B cell (primary cell): ENCODE measurements at regions not wholly inside any gene's neighbourhood (a gene's known extent, or its start where the extent isn't known, plus 50 kb on each side); places are given as distances from the start of the nearest gene placed in this dataset.

Experiments used
- ATAC-seq: fragments of 200-7000 bp; cut with Tn5 transposase; one replicate; pipeline ENCODE4 v1.10.0; 2021; ENCODE audit warnings: low read depth, mild to moderate bottlenecking, moderate number of reproducible peaks, moderate library complexity
- CTCF ChIA-PET: fragments of 350-600 bp; sonication (Branson Sonifier 250); formaldehyde crosslinking; loops from one replicate; lab custom pipeline; 2021; ENCODE audit warnings: antibody characterized with exemption, inconsistent platforms; lab: Charles Lee
- POLR2A ChIA-PET: fragments of 350-600 bp; sonication (Branson Sonifier 250); formaldehyde crosslinking; loops from one replicate; lab custom pipeline; 2021; ENCODE audit warnings: antibody characterized with exemption; lab: Charles Lee
- DNase-seq: peaks from one replicate; pipeline ENCODE4 v3.0.0; 2013
- H2AFZ ChIP-seq: 2 replicates; pipeline ENCODE4 v1.6.1; 2012; ENCODE audit warnings: mild to moderate bottlenecking, low read depth, low read length; ENCODE audit not compliant: insufficient read depth, poor library complexity, severe bottlenecking
- H3K27ac ChIP-seq, 2 donors: 1 replicate in 1 of 2; 2 replicates in 1 of 2; pipeline ENCODE4 v1.5.1; 2012 to 2013; ENCODE audit warnings: low read length in 2 of 2, mild to moderate bottlenecking in 2 of 2, moderate library complexity in 1 of 2
- H3K27me3 ChIP-seq, 4 experiments: fragments of 200-600 bp in 1 of 4; sonication (generic) in 1 of 4; replicated peaks in 1 of 4; 1 replicate in 2 of 4; 2 replicates in 2 of 4; pipeline versions ENCODE4 v1.6.1 to v1.7.0; 2013 to 2016; ENCODE audit warnings: low read length in 3 of 4, mild to moderate bottlenecking in 2 of 4, mixed read lengths in 1 of 4, moderate library complexity in 1 of 4; ENCODE audit not compliant: insufficient read depth in 4 of 4, control insufficient read depth in 3 of 4; ENCODE audit errors: control extremely low read depth in 1 of 4
- H3K36me3 ChIP-seq, 2 experiments: replicated peaks in 1 of 2; 1 replicate in 1 of 2; 2 replicates in 1 of 2; pipeline versions ENCODE4 v1.6.1 to v1.7.1; 2013; ENCODE audit warnings: low read length in 1 of 2; ENCODE audit not compliant: insufficient read depth in 2 of 2, control insufficient read depth in 1 of 2; ENCODE audit errors: control extremely low read depth in 1 of 2, extremely low read depth in 1 of 2
- H3K4me1 ChIP-seq, 2 donors: fragments of 200-600 bp in 1 of 2; sonication (generic) in 1 of 2; 1 replicate in 1 of 2; 2 replicates in 1 of 2; pipeline versions ENCODE4 v1.5.1 to v1.6.1; 2013 to 2017; ENCODE audit warnings: low read length in 2 of 2; ENCODE audit not compliant: control insufficient read depth in 2 of 2, insufficient read depth in 2 of 2
- H3K4me2 ChIP-seq: replicated peaks from 2 replicates; pipeline ENCODE3; 2012; ENCODE audit warnings: mild to moderate bottlenecking, low read depth, low read length; ENCODE audit not compliant: poor library complexity, severe bottlenecking
- H3K4me3 ChIP-seq, 5 experiments: fragments of 200-600 bp in 1 of 5; sonication (generic) in 1 of 5; 1 replicate in 3 of 5; 2 replicates in 2 of 5; pipeline versions ENCODE4 v1.5.1 to v1.7.0; 2011 to 2016; ENCODE audit warnings: low read length in 4 of 5, mild to moderate bottlenecking in 4 of 5, low read depth in 2 of 5, control low read depth in 1 of 5, moderate library complexity in 1 of 5; ENCODE audit not compliant: insufficient read depth in 1 of 5; ENCODE audit errors: control extremely low read depth in 1 of 5, extremely low read depth in 1 of 5
- H3K79me2 ChIP-seq: fragments of 200-600 bp; sonication (generic); one replicate; pipeline ENCODE4 v1.6.0; 2016; ENCODE audit warnings: low read length; ENCODE audit not compliant: control insufficient read depth, insufficient read depth
- H3K9ac ChIP-seq: fragments of 200-600 bp; sonication (generic); 2 replicates; pipeline ENCODE4 v1.6.1; 2017; ENCODE audit warnings: mild to moderate bottlenecking, low read length, moderate library complexity
- H3K9me3 ChIP-seq, 3 donors: one replicate each; pipeline versions ENCODE4 v1.6.1 to v1.7.1; 2013; ENCODE audit warnings: low read length in 2 of 3; ENCODE audit not compliant: control insufficient read depth in 2 of 3, insufficient read depth in 1 of 3; ENCODE audit errors: control extremely low read depth in 1 of 3
- H4K20me1 ChIP-seq: 2 replicates; pipeline ENCODE4 v1.6.0; 2012; ENCODE audit warnings: mild to moderate bottlenecking, low read length; ENCODE audit not compliant: insufficient read depth, control insufficient read depth, poor library complexity, severe bottlenecking
- H3K27ac Mint-ChIP-seq: one replicate; pipeline ENCODE4 v1.8.0; 2021; ENCODE audit warnings: mixed read lengths
- H3K27me3 Mint-ChIP-seq: one replicate; pipeline ENCODE4 v1.8.0; 2021; ENCODE audit warnings: mixed read lengths
- H3K4me1 Mint-ChIP-seq: one replicate; pipeline ENCODE4 v1.8.0; 2021; ENCODE audit warnings: mixed read lengths
- H3K4me3 Mint-ChIP-seq: one replicate; pipeline ENCODE4 v1.8.0; 2021; ENCODE audit warnings: mixed read lengths
- H3K9me3 Mint-ChIP-seq: one replicate; pipeline ENCODE4 v1.8.0; 2022; ENCODE audit warnings: mixed read lengths; ENCODE audit not compliant: insufficient read depth
- EZH2 ChIP-seq: IDR thresholded peaks from 2 replicates; pipeline ENCODE4 v1.6.1; 2012; ENCODE audit warnings: borderline replicate concordance, low read depth, mild to moderate bottlenecking, moderate library complexity, low read length; ENCODE audit not compliant: insufficient read depth, poor library complexity, severe bottlenecking
- WGBS: methylation state at CpG from one replicate; pipeline ENCODE4 v1.1.5; 2013; ENCODE audit warnings: missing lambda C conversion rate; ENCODE audit not compliant: insufficient coverage; 5-methylcytosine and 5-hydroxymethylcytosine counted together
- intact Hi-C: fragments of 100-400 bp; cut with micrococcal nuclease; formaldehyde crosslinking; loops from one replicate; pipeline ENCODE4 v1.10.0; 2022
- TF ChIP-seq, protein P1 (sequence below): fragments of 200-600 bp; IDR thresholded peaks from one replicate; pipeline ENCODE4 v1.8.0; 2022; ENCODE audit warnings: antibody characterized with exemption, mild to moderate bottlenecking

DNA sequence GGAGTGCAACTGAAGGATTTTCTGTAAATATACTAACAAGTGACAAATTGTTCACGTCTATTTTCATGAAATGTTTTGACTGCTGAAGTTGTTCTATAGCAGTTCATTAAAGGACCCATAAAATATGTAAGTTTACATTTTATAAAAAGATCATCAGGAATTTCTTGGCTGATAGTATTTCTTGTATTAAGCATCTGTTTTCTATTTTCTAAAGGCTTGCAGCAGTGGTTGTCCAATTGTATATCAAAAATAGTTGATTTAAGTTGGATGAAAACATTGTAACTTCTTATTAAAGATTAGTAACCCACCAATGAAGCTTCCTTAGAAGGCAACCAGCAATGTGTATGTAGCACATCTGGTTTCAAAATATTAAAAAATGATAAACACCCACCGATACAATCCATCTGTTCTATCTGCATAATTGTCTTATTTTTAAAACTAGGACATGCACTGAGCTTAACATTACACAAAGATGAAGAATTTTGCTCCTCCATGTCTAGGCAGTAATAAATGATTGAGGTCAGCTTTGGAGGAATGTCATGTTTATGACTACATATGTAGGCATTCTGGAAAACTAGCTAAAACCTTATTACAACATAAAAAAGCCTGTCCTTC lies 301.3 kb upstream of the TCF21 start:
- DNase-seq (no peak), ATAC-seq (no peak)
- H3K4me3 ChIP-seq: no peak overlapping the region
- no peaks in the 10 kb centered on the region for H3K9me3 ChIP-seq
- Mint-ChIP-seq H3K27ac (no peak overlapping the region), H3K4me1 (no peaks in the 10 kb centered on the region), H3K9me3 (peaks cover 2% of the 10 kb centered on the region), H3K4me3 (no peak overlapping the region), H3K27me3 (peaks cover 5% of the 10 kb centered on the region)
- POLR2A ChIA-PET: no interaction called here
- H2AFZ ChIP-seq: no peak overlapping the region
- H3K27me3 ChIP-seq: no peaks in the 10 kb centered on the region
- H3K79me2 ChIP-seq: no peaks in the 10 kb centered on the region
- H3K27ac ChIP-seq: no peak overlapping the region
- no peaks in the 10 kb centered on the region for H4K20me1 ChIP-seq
- WGBS: no CpG with 5 or more reads among the region's 2 CpGs
- intact Hi-C loops: loop anchor here (2.0 kb wide), 1 partner anchor 161 kb away; no protein-coding TSS in a partner anchor
- no peaks in the 10 kb centered on the region for H3K4me1 ChIP-seq
- CTCF ChIA-PET: interaction anchor here (0.7 kb wide), 1 partner anchor 12 kb away, joined by 3 read pairs; no protein-coding TSS in a partner anchor
- H3K9ac ChIP-seq: no peak overlapping the region
- TF ChIP-seq, protein P1, sequence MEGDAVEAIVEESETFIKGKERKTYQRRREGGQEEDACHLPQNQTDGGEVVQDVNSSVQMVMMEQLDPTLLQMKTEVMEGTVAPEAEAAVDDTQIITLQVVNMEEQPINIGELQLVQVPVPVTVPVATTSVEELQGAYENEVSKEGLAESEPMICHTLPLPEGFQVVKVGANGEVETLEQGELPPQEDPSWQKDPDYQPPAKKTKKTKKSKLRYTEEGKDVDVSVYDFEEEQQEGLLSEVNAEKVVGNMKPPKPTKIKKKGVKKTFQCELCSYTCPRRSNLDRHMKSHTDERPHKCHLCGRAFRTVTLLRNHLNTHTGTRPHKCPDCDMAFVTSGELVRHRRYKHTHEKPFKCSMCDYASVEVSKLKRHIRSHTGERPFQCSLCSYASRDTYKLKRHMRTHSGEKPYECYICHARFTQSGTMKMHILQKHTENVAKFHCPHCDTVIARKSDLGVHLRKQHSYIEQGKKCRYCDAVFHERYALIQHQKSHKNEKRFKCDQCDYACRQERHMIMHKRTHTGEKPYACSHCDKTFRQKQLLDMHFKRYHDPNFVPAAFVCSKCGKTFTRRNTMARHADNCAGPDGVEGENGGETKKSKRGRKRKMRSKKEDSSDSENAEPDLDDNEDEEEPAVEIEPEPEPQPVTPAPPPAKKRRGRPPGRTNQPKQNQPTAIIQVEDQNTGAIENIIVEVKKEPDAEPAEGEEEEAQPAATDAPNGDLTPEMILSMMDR: no peak
- TF ChIP-seq EZH2: no peak
- H3K36me3 ChIP-seq: no peaks in the 10 kb centered on the region
- no peak overlapping the region for H3K4me2 ChIP-seq

DNA sequence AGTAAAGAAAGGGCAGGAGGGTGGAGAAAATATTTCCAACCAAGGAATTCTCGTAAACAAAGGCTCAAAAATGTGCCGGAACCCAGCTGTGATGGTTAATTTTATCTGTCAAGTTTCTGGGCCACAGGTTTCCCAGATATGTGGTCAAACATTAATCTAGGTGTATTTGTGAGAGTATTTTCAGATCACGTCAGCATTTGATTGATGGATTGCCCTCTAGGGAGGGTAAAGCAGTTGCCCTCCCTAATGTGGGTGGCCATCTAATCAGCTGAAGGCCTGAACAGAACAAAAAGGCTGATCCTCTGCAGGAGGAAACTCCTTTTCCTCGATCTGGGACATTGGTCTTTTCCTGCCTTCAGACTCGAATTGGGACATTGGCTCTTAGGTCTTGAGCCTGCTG lies 298.7 kb upstream of the TCF21 start:
- no peak for TF ChIP-seq EZH2
- TF ChIP-seq, protein P1: no peak
- CTCF ChIA-PET: no interaction called here
- H3K4me2 ChIP-seq: no peak overlapping the region
- no peaks in the 10 kb centered on the region for H4K20me1 ChIP-seq
- no peak overlapping the region for H2AFZ ChIP-seq
- no peaks in the 10 kb centered on the region for H3K79me2 ChIP-seq
- WGBS: 67% methylated on average over 5 of the region's 5 CpGs
- no peaks in the 10 kb centered on the region for H3K4me1 ChIP-seq
- H3K9ac ChIP-seq: no peak overlapping the region
- intact Hi-C loops: no loop called here
- H3K9me3 Mint-ChIP-seq: no peaks in the 10 kb centered on the region
- POLR2A ChIA-PET: no interaction called here
- no peak overlapping the region for H3K4me3 ChIP-seq
- ATAC-seq: no peak
- H3K27ac Mint-ChIP-seq: no peak overlapping the region
- H3K4me3 Mint-ChIP-seq: no peak overlapping the region
- no peaks in the 10 kb centered on the region for H3K36me3 ChIP-seq
- H3K27me3 Mint-ChIP-seq: peaks cover 5% of the 10 kb centered on the region
- H3K27ac ChIP-seq: no peak overlapping the region
- no peaks in the 10 kb centered on the region for H3K4me1 Mint-ChIP-seq
- DNase-seq: no peak
- H3K9me3 ChIP-seq: no peaks in the 10 kb centered on the region
- H3K27me3 ChIP-seq: no peaks in the 10 kb centered on the region
